HG03039 (cell line): ENCODE measurements at regions not wholly inside any gene's neighbourhood (a gene's known extent, or its start where the extent isn't known, plus 50 kb on each side); places are given as distances from the start of the nearest gene placed in this dataset.

ENCODE experiments used
- ATAC-seq: cut with Tn5 transposase; IDR thresholded peaks from one replicate; pipeline ENCODE4 v1.9.1; 2021; ENCODE audit warnings: mild to moderate bottlenecking, moderate library complexity; ENCODE audit not compliant: unreplicated experiment

DNA sequence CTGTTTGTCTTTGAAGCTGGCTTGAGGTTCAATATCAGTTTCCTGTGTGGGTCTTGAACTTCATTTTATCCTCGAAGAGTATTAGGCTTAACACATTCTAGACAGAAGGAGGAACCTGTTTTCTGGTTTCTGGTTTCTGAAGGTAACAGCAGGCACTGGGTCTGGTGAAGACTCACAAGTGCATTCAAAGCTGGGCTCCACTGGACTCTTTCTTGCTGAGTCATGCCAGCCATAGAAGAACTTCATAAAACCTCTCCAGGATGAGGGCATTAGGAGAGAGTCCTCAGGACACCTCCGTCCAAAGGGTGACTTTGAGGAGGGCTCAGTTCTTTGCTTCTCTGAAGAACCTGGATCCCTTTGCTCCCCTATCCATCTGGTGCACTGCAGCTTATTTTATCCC, 668.6 kb upstream of the SLC10A2 start:
- ATAC-seq = no peak

DNA sequence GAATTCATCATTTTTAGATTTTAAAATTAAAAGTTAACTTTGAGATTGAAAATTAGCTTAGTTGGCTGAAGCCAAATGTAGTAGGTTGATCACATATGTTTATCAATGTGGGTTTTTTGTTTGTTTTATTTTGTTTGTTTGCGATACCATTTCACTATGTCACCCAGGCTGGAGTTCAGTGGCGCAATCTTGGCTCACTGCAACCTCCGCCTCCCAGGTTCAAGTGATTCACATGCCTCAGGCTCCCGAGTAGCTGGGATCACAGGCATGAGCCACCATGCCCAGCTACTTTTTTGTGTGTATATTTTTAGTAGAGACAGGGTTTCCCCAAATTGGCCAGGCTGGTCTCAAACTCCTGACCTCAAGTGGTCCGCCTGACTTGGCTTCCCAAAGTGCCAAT, 665.7 kb upstream of the SLC10A2 start:
- no peak for ATAC-seq

DNA sequence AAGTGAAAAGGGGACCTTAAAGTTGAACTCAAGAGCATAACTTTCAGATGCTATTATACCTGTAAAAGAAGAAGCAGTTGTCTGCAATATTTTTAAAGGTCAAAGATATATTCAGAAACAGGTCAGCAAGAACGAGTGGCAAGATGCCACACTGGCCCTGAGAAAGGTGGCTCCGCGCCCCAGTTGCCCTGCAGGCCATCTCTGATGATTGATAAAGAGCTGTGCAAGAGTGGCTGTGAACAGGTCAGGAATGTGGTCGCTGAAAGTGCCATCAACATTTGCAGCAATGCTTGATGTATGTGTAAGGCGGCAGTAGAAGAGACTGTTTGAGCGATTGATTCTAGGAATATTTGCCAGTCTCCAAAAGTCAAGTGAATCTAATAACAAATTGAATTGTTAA, 664.2 kb upstream of the SLC10A2 start:
- no peak for ATAC-seq

DNA sequence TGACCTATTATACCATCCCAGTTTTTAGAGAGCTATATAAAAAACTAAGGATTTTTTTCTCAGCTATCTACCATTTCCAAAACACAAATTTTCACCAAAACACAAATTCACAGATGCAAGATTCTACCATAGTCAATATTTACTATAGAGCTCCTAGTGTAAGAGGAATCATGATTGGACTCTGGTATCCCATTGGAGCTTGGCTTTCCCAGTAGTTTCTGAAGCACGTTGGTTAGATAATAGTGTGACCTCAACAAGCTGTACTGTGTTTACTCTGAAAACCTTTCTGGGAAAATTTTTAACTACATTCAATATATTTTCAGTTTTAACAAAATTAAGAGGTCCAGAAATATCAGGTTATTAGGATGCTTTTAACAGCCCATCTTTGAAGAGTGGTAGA, 660.6 kb upstream of the SLC10A2 start:
- no peak for ATAC-seq

DNA sequence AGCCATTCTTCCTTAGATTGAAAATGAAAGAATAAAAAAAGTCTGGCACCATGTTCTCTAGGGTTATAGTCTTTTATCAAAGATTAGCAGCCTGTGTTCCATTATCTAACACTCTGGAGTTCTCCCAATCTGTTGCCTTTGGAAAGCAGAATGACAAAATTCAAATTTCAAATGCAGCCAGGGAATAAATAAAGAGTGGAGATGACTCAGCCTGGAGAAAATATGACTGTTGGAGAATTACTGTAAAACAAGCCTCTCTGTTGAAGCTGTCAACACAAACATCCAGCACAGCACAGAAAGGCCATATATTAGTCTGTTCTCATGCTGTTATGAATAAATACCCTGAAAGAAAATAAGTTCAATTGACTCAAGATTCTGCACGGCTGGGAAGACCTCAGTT, 650.5 kb upstream of the SLC10A2 start:
- ATAC-seq = no peak

DNA sequence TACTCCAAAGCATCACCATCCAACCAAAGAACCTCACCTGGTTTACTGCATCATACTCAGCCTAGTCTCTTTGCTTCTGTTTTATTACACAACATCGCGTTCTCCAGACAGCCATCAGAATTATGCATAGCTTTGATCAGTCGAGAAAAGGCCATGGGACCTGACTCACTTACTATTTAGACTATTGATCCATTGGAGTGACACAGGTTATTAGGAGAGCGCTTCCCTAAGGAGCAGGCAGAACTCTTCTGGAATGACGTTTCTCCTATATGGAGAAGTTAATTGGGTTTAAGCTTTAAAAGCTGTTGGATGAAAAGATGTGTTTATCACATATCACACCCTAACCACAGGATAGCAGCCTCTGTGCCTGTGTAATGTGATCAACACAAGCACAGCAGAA, 649.1 kb upstream of the SLC10A2 start:
- ATAC-seq = no peak

DNA sequence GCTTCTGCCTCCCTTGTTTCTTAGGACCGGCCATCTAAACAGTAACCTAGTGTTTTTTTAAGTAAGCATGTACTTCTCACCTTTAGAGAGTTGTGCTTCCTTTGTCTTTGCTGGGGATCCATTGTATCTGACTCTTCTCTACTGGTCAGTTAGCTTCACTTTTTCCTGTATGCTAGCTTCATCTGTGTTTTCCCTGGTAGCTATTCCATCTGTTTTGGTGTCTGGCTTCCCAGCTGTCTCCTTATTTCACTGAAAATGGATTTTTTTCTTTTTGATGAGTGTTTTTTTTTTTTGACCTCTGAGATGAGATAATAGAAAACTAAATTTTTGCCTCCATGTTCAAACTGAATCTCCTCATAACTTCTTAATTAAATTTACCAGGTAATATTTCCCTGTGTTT, 637.0 kb upstream of the SLC10A2 start:
- ATAC-seq = no peak

DNA sequence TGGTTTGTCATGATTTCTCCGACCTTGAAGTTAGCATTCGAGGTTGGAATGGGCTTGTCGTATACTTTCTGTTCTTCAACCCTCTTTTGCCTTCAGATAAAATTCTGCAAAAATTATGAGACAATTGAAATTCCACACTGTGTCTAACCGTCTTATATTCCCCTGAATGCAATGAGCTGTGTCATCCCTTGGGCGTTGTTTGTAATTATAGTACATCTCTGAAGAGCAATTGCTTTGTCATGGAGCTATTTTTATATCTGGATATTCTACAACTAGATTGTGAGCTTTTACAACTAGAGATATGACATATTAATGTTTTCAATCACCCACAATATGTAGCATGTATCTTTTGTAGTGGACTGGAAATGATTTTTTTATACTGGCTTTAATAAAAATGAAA, 631.8 kb upstream of the SLC10A2 start:
- ATAC-seq = no peak

DNA sequence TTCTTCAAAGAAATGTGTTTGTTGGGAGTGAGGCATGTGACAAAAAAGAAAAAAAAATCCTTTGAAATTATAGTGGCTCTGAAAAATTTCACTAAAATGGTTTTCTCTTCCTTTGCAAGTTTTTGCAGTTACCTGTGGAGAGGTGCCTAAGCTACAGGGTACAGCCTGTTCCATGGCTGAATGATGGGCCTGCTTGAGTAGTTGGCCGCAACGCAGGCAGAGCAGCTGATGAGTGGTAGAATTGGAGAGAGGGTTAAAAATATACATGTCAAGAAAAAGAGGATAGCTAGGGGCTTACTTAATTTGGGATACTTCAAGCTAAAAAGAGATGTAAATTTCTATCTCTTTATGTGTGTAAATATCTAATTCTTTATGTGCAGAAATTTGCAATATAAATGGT, 629.1 kb upstream of the SLC10A2 start:
- ATAC-seq = no peak

DNA sequence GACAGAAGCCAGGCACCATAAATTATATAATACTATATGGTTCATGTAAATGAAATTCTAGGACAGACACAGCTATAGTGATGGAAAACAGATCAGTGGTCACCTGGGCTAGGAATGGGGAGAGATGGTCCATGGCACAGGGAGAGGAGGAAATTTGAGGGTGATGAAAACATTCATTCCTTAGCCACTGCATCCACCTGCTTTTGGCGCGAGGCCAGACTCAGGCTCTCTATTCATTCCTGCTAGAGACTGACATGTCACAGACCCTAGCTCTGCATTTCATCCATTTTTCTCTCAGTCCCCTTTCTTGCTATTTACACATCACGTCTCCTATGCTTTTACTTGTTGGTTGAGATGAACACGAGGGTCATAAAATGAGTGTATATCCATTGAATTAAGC, 628.3 kb upstream of the SLC10A2 start:
- no peak for ATAC-seq

DNA sequence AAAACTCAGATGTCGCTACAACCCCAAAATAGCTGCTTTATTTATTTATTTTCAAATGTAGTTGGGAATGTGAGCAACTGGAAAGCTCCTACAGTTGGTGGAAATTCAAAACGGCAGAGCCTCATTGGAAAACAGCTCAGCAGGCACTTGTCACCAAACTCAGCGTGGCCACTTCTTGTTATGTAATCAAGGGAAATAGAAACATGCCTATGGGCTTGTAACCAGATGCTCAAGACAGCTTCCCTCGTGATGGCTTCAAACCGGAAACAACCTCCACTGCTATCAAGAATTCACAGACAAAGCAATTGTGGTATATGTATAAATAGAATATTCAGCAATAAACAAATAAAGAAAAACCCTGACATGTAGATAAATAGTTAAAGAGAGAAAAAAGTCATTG, 627.8 kb upstream of the SLC10A2 start:
- ATAC-seq = no peak

DNA sequence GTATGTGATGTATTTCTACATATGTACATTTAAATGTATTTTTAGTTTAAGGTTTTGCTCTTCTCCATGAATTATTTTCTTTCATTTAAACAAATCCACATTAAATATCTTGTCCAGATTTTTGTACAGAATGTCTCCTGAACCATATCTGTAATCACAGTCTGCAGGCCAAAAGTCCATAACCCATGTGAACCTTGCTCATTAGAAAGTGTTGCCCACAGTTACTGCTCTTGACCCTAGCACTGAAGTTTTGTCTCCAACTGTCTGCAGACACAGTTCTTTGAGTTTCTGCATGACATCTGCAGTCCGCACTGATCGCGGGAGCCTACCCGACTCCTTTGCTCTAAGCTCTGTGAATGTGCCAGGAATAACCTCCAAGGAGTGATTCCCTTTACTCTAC, 626.2 kb upstream of the SLC10A2 start:
- ATAC-seq = no peak

DNA sequence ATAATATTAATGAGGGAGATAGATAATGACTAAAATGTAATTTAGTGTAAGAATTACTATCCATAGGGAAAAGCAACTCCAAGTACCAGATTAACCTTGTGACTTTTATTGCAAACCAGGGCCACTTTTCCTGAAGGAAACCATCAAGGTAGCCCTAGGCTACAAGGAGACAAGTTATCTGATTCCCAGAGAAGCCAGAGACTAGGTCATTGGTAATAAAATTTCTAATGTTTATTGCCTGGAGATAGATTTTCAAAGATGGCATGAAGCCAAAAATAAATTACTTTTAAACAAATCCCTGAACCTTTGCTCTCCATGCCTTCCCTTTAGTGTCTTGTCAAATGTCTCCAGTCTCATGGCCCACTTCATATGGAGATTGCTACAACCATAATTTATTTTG, 610.1 kb upstream of the SLC10A2 start:
- no peak for ATAC-seq

DNA sequence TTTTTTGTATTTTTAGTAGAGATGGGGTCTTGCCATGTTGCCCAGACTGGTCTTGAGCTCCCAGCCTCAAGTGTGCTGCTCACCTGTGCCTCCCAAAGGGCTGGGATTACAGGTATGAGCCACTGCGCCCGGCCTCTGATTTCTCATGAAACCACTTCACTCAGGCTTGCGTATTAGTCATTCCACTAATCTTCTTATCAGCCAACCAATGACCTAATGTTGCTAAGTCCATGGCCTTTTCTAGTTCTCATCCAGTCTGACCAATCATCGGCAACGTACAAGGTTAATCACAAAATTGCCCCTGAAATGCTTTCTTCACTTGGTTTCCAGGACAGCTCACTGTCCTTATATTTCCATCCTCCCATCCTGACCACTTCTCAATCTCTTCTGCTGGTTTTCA, 605.3 kb upstream of the SLC10A2 start:
- no peak for ATAC-seq

DNA sequence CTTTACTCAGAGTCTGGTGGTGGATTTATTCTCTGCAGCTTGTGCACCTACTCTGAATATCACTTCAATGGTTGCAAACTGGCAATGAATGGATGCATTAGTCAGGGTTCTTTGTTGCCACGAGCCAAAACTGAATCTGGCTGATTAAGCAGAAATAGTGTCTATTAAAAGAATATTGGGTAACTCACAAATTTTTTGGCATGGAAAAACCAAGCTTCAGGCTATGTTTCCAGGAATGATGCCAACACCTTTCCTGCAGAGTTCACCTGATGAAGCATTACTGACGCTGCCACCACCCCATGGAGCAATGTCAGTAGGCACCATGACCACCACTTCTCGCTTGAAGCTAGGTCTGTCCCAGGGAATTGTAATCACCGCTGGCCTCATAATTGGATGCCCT, 597.8 kb upstream of the SLC10A2 start:
- no peak for ATAC-seq

DNA sequence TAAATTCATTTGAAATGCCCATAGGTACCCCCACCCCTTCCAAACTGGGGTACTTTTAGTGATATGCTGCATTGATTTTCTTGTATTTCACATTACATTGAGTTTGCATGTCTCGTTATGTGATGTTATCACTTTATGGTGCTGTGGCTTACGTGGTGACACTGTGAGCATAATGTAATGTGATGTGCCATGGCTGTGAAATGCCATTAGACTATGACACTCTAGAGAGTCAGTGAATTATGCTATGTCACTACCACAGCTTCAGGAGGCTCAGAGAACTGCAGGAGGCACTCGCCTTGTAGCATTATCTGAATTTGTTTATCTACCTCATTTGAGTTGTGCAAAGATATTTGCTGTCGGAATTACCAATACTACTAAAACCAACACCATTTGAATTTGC, 590.1 kb upstream of the SLC10A2 start:
- no peak for ATAC-seq

DNA sequence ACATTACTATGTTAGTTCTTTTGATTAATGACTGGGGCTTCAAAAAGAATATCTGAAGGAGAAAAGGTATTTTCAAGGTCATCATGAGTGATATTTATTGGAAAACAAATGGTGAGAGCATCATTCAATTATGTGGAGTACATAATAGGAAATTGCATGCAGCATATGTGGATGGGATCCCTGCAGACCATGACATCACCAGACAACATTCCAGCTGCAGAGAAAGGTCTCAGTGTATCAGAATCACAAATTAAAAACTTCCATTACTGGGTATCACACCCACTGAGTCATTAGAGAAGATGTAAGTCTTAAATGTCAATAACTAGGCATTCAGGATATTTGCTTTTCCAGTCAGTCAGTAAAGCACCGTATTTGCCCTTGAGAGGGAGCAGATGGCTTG, 574.4 kb upstream of the SLC10A2 start:
- ATAC-seq = no peak

DNA sequence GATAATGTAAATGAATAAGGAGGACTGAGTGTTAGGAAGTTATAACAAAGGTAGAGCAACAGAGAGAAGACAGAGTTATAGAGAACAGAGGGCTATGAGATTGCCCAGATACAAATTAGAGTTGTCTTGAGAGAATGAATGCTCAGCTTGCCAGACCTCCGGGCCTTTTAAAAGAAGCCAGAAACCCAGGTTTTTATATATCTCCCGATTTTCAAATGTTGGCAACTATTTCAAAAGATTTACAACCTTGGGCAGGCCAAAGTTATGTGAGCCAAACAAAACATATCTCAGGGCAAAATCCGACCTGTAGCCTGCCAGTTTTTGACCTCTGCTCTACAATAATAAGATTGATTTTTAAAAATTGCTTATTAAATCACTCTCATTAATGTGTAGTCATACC, 573.1 kb upstream of the SLC10A2 start:
- no peak for ATAC-seq

DNA sequence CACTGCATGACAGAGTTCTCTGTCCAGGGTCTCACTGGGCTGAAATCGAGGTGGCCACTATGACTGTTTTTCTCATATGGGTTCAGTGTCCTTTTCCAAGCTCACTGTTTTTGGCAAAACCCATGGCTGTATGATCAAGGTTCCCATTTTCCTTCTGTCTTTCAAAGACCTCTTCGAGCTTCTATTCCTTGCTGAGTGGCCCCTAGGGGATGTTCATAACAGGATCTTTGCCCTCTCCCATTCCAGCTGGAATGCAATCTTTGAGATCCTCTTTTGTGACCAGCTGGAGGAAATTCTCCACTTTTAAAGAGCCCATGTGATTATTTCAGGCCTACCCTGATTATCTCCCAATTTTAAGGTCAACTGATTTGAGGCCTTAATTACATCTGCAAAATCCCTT, 572.5 kb upstream of the SLC10A2 start:
- no peak for ATAC-seq

DNA sequence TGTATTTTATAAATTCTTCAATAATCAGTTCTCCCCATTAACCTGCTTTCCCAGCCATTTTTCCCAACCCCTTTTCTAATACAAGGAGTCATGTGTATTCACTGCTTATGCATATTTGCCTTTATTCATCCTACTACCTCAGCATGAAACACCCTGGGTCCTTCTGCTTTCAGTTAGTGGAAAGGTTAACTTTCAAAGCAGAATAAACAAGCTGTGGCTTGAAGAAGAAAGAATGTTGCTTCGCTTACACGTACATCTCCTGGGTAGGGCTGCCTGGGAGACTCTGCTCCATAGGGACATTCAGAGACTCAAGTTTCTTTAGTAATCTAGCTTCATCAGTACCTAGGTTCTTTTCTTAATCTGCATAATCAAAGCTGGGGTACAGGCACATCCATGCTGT, 567.8 kb upstream of the SLC10A2 start:
- ATAC-seq = no peak

DNA sequence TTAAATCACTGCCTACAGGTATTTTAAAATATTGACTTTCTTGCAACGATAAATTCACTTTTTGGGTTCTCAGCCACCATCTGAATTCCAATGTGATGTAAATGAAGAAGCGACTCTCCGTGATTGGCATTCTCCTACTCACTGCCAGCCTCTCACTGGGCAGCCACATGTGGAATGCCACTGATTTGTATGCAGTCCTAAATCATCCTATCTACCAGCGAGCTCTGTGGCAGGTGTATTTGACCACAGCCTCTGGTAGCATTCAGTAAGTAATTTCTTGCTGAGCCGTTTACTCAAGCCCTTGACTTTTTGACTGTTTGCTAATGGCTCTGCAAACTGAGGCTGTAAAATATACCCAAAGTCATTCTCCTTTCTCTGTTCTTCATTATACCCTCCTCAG, 559.0 kb upstream of the SLC10A2 start:
- ATAC-seq = no peak

DNA sequence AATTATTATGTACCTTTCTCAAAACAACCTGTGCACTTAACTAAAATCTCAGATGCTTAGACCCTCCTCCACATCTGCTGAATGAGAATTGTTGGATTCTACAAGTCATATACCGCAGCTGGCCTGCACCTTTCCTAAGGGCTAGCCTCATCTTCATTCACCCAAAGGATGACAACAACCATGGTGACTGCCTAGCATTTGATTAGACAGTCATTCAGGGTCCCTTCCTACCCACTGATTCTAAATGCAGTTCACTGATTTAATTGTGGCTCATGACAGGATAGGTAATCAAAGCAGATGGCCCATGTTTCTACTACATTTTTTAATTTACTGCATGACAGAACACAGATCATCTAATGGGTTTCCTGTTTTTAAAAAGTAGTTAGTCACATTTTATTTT, 551.9 kb upstream of the SLC10A2 start:
- ATAC-seq = no peak

DNA sequence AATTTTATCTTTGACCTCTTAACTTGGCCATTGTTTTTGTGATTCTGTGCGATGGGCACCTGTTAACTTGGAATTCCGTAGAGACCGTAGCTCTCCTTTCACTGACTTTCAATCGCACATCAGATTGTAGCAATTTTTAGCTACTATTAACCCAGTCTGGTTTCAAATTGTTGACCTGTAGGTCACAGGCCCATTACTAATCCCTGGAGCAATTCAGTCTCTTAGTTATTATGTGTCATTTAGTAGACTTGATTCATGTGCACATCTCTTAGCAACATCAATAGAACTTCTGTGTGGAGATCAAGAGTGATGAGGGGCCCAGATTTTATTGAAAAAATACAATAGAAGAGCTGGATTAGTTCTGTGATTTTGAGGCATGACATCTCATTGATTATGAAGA, 549.6 kb upstream of the SLC10A2 start:
- ATAC-seq = no peak

DNA sequence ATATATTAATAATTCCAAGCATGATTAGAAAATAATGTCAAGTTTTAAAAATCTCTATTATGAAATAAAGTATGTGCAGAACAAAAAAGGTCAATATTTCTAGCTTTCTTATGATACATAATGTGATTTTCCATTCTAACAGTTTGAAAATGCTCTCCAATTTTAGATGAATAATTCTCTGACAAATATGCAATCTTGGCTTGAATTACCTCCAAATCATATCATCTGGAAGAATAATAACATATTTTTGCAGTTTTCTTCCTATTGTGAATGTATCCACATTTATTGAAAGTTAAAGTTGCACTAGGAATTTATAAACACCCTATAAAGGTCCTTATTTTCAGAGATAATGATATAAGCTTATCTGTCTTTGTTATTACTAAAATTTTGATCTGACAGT, 548.5 kb upstream of the SLC10A2 start:
- no peak for ATAC-seq
